ENCODE measurements at regions not wholly inside any gene's neighbourhood (a gene's known extent, or its start where the extent isn't known, plus 50 kb on each side); places are given as distances from the start of the nearest gene placed in this dataset.
"Not testable (repeated sequence)": the region's sequence is repeated elsewhere in the genome, so short reads cannot be mapped to it uniquely, and the experiment has no call there.

GRCh38 chr4:17058916-17059741 is 160.7 kb upstream of the LDB2 start:
- peak; percentile 31 for DNase-seq (ENCODE audit: low read depth)

GRCh38 chr4:17058536-17058915 is 160.1 kb upstream of the LDB2 start:
- DNase-seq (ENCODE audit: low read depth) = peak; percentile 51

GRCh38 chr4:17057035-17057434 is 158.6 kb upstream of the LDB2 start:
- DNase-seq (ENCODE audit: low read depth) = no peak

- peak; percentile 82 for DNase-seq (ENCODE audit: low read depth)
These were observed 157.3 kb upstream of the LDB2 start for GRCh38 chr4:17055788-17056187.

GRCh38 chr4:17045866-17046265 is 147.4 kb upstream of the LDB2 start:
- no peak for DNase-seq (ENCODE audit: low read depth)

- no peak for DNase-seq (ENCODE audit: low read depth)
These were observed 140.2 kb upstream of the LDB2 start for GRCh38 chr4:17038510-17039176.

- DNase-seq (ENCODE audit: low read depth) = no peak
These were observed 135.3 kb upstream of the LDB2 start for GRCh38 chr4:17033768-17034181.

GRCh38 chr4:17033025-17033767 is 134.8 kb upstream of the LDB2 start:
- DNase-seq (ENCODE audit: low read depth) = no peak

- peak; percentile 57 for DNase-seq (ENCODE audit: low read depth)
These were observed 132.1 kb upstream of the LDB2 start for GRCh38 chr4:17030543-17030942.

GRCh38 chr4:17029964-17030363 is 131.5 kb upstream of the LDB2 start:
- DNase-seq (ENCODE audit: low read depth) = no peak

GRCh38 chr4:17029432-17029831 is 131.0 kb upstream of the LDB2 start:
- DNase-seq (ENCODE audit: low read depth) = no peak

- peak; percentile 94 for DNase-seq (ENCODE audit: low read depth)
These were observed 129.1 kb upstream of the LDB2 start for GRCh38 chr4:17027495-17027894.

- DNase-seq (ENCODE audit: low read depth) = no peak
These were observed 126.0 kb upstream of the LDB2 start for GRCh38 chr4:17024425-17024824.

- no peak for DNase-seq (ENCODE audit: low read depth)
These were observed 122.5 kb upstream of the LDB2 start for GRCh38 chr4:17020901-17021300.

GRCh38 chr4:17020451-17020850 is 122.0 kb upstream of the LDB2 start:
- DNase-seq (ENCODE audit: low read depth) = no peak

GRCh38 chr4:17018621-17019020 is 120.2 kb upstream of the LDB2 start:
- not testable (repeated sequence) for DNase-seq (ENCODE audit: low read depth)

GRCh38 chr4:17018013-17018412 is 119.6 kb upstream of the LDB2 start:
- no peak for DNase-seq (ENCODE audit: low read depth)

GRCh38 chr4:17013382-17014006 is 115.0 kb upstream of the LDB2 start:
- peak; percentile 25 for DNase-seq (ENCODE audit: low read depth)

- DNase-seq (ENCODE audit: low read depth) = no peak
These were observed 114.0 kb upstream of the LDB2 start for GRCh38 chr4:17012451-17012850.

GRCh38 chr4:17010426-17011087 is 112.1 kb upstream of the LDB2 start:
- DNase-seq (ENCODE audit: low read depth) = no peak

- no peak for DNase-seq (ENCODE audit: low read depth)
These were observed 111.5 kb upstream of the LDB2 start for GRCh38 chr4:17009871-17010367.
